CD4-positive, alpha-beta T cell (primary cell): ENCODE measurements at regions not wholly inside any gene's neighbourhood (a gene's known extent, or its start where the extent isn't known, plus 50 kb on each side); places are given as distances from the start of the nearest gene placed in this dataset.

Experiments used
- ATAC-seq: fragments of 200-7000 bp; cut with Tn5 transposase; one replicate; pipeline ENCODE4 v1.10.0; 2022; ENCODE audit warnings: mild to moderate bottlenecking; ENCODE audit not compliant: poor library complexity
- CTCF ChIA-PET: fragments of 350-600 bp; sonication (Branson Sonifier 250); formaldehyde crosslinking; loops from one replicate; lab custom pipeline; 2021; ENCODE audit warnings: antibody characterized with exemption, inconsistent platforms; lab: Charles Lee
- POLR2A ChIA-PET: fragments of 350-600 bp; sonication (Branson Sonifier 250); formaldehyde crosslinking; loops from one replicate; lab custom pipeline; 2021; ENCODE audit warnings: antibody characterized with exemption, inconsistent platforms; lab: Charles Lee
- DNase-seq, 14 experiments: peaks; one replicate each; pipeline ENCODE4 v3.0.0-alpha.2; 2013 to 2020; ENCODE audit warnings: mixed read lengths in 2 of 14
- H3K27ac ChIP-seq, 2 donors: one replicate each; pipeline versions ENCODE4 v1.5.1 to v1.7.0; 2013; ENCODE audit warnings: low read length in 2 of 2, low read depth in 1 of 2, mild to moderate bottlenecking in 1 of 2
- H3K27me3 ChIP-seq, 2 experiments: 1 replicate in 1 of 2; 2 replicates in 1 of 2; pipeline versions ENCODE4 v1.6.1 to v1.7.0; 2013; ENCODE audit warnings: low read length in 2 of 2, control low read depth in 1 of 2, mild to moderate bottlenecking in 1 of 2, moderate library complexity in 1 of 2; ENCODE audit not compliant: insufficient read depth in 2 of 2, control insufficient read depth in 1 of 2
- H3K36me3 ChIP-seq: one replicate; pipeline ENCODE4 v1.6.1; 2013; ENCODE audit warnings: low read length, control low read depth; ENCODE audit not compliant: insufficient read depth
- H3K4me1 ChIP-seq: one replicate; pipeline ENCODE4 v1.6.1; 2013; ENCODE audit warnings: low read length, control low read depth; ENCODE audit not compliant: insufficient read depth
- H3K4me3 ChIP-seq: one replicate; pipeline ENCODE4 v1.5.1; 2013; ENCODE audit warnings: mild to moderate bottlenecking, low read length, moderate library complexity
- H3K9me3 ChIP-seq, 2 experiments: 1 replicate in 1 of 2; 2 replicates in 1 of 2; pipeline versions ENCODE4 v1.6.1 to v1.7.0; 2013; ENCODE audit warnings: low read length in 2 of 2, mild to moderate bottlenecking in 2 of 2, control low read depth in 1 of 2, moderate library complexity in 1 of 2; ENCODE audit not compliant: control insufficient read depth in 1 of 2, insufficient read depth in 1 of 2
- H3K27ac Mint-ChIP-seq: one replicate; pipeline ENCODE4 v1.8.0; 2020; ENCODE audit warnings: mixed read lengths
- H3K27me3 Mint-ChIP-seq: one replicate; pipeline ENCODE4 v1.8.0; 2021; ENCODE audit warnings: mixed read lengths
- H3K36me3 Mint-ChIP-seq: one replicate; pipeline ENCODE4 v1.8.0; 2021; ENCODE audit warnings: low read depth, mixed read lengths
- H3K4me1 Mint-ChIP-seq: one replicate; pipeline ENCODE4 v1.8.0; 2021; ENCODE audit warnings: low read depth, mixed read lengths
- H3K4me3 Mint-ChIP-seq: one replicate; pipeline ENCODE4 v1.8.0; 2020; ENCODE audit warnings: mild to moderate bottlenecking, mixed read lengths
- H3K9me3 Mint-ChIP-seq: one replicate; pipeline ENCODE4 v1.8.0; 2020; ENCODE audit warnings: mixed read lengths
- CTCF ChIP-seq: fragments of 200-600 bp; IDR thresholded peaks from one replicate; pipeline ENCODE4 v1.8.0; 2022; ENCODE audit warnings: antibody characterized with exemption, mild to moderate bottlenecking
- intact Hi-C, 2 experiments: fragments of 100-400 bp; cut with DNase I in 1 of 2; cut with micrococcal nuclease in 1 of 2; formaldehyde crosslinking; loops; one replicate each; pipeline versions ENCODE4 v1.15.1 to v1.9.0; 2023 to 2025; cut with DNase I, micrococcal nuclease

DNA sequence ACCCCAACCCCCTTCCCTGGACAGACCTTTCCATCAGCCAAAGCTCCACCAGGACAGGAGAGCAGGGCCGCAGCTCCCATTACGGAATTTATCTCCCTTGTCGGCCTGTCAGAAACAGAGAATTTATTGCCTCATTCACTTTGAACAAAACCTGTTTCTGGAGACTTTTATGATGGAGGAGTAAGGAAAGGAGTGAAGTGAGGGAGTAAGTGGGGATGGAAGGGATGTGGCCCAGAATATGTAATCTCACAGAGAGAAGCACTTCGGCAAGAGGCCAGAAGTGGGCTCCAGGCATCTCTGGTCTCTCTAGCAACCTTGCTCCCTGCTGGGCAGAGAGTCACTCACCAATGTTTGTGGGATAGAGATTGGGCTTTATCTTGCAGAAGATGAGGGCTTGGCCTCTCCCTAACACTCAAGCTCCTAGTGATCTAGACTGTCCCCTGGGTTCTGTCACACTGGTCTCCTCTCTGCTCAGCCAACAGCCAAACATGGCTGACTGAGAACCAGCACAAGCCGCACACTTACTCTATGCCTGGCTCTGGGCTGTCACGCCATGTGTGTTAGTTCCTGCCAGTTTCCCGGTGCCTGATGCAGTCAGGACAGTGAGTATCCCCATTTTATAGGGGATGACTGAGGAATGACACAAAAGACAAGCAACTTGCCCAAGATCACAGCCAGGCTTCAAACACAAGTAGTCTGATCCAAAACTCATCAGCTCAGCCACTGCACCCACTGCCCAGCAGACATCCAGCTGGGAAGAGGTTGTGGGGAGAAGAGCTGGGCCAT lies 149.4 kb upstream of the ZMIZ1 start:
- H3K4me1 ChIP-seq, result no peaks in the 10 kb centered on the region
- Mint-ChIP-seq H3K27ac (no peak overlapping the region), H3K4me1 (no peaks in the 10 kb centered on the region), H3K9me3 (no peaks in the 10 kb centered on the region), H3K36me3 (no peaks in the 10 kb centered on the region), H3K27me3 (no peaks in the 10 kb centered on the region), H3K4me3 (no peak overlapping the region)
- H3K27ac ChIP-seq, result no peak overlapping the region
- intact Hi-C loops, result no loop called here
- ATAC-seq, result no peak
- no peak for TF ChIP-seq CTCF
- H3K36me3 ChIP-seq, result no peaks in the 10 kb centered on the region
- no peak for DNase-seq
- ChIA-PET CTCF (no interaction called here), POLR2A (no interaction called here)
- H3K9me3 ChIP-seq, result no peaks in the 10 kb centered on the region
- peaks cover 0 to under 1% of the 10 kb centered on the region in 2 experiments for H3K27me3 ChIP-seq
- H3K4me3 ChIP-seq, result no peak overlapping the region

DNA sequence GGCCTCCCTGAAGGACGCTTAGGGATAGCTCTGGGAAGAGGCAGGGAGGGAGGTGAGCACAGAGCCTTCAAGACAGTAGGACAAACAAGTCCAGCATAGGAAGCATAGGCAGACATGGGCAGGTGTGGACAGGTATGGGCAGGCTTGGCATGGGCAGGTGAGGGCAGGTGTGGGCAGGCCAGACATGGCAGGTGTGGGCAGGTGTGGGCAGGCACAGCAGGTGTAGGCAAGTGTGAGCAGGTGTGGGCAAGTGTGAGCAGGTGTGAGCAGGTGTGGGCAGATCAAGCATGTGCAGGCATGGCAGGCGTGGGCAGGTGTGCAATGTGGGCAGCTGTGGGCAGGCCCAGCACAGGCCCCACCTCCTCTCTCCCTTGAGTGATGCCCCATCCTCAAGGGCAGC lies 148.8 kb upstream of the ZMIZ1 start:
- no peak for DNase-seq

GRCh38 chr10:78921895-78922294 lies 146.9 kb upstream of the ZMIZ1 start:
- no peaks in the 10 kb centered on the region for H3K27me3 Mint-ChIP-seq
- H3K4me3 Mint-ChIP-seq, result no peak overlapping the region
- Histone ChIP-seq H3K4me1 (no peaks in the 10 kb centered on the region), H3K27me3 (no peaks in the 10 kb centered on the region), H3K36me3 (no peaks in the 10 kb centered on the region), H3K27ac (no peak overlapping the region), H3K9me3 (no peaks in the 10 kb centered on the region), H3K4me3 (no peak overlapping the region)
- no peak overlapping the region for H3K27ac Mint-ChIP-seq
- no peak for ATAC-seq
- no peak for TF ChIP-seq CTCF
- ChIA-PET POLR2A (no interaction called here), CTCF (no interaction called here)
- H3K36me3 Mint-ChIP-seq, result no peaks in the 10 kb centered on the region
- no peaks in the 10 kb centered on the region for H3K4me1 Mint-ChIP-seq
- no peak for DNase-seq
- H3K9me3 Mint-ChIP-seq, result no peaks in the 10 kb centered on the region
- intact Hi-C loops, result no loop called here

More for the DNA sequence above, 148.8 kb upstream of the ZMIZ1 start:
- H3K4me3 Mint-ChIP-seq, result no peak overlapping the region
- Histone ChIP-seq H3K27ac (no peak overlapping the region), H3K9me3 (no peaks in the 10 kb centered on the region), H3K36me3 (no peaks in the 10 kb centered on the region), H3K4me1 (no peaks in the 10 kb centered on the region), H3K27me3 (no peaks in the 10 kb centered on the region), H3K4me3 (no peak overlapping the region)
- no peaks in the 10 kb centered on the region for H3K9me3 Mint-ChIP-seq
- H3K27me3 Mint-ChIP-seq, result no peaks in the 10 kb centered on the region
- no peaks in the 10 kb centered on the region for H3K4me1 Mint-ChIP-seq
- no peaks in the 10 kb centered on the region for H3K36me3 Mint-ChIP-seq
- intact Hi-C loops, result no loop called here
- ChIA-PET CTCF (no interaction called here), POLR2A (no interaction called here)
- TF ChIP-seq CTCF, result no peak
- ATAC-seq, result no peak
- H3K27ac Mint-ChIP-seq, result no peak overlapping the region
